ENCODE measurements at regions not wholly inside any gene's neighbourhood (a gene's known extent, or its start where the extent isn't known, plus 50 kb on each side); places are given as distances from the start of the nearest gene placed in this dataset.

DNA sequence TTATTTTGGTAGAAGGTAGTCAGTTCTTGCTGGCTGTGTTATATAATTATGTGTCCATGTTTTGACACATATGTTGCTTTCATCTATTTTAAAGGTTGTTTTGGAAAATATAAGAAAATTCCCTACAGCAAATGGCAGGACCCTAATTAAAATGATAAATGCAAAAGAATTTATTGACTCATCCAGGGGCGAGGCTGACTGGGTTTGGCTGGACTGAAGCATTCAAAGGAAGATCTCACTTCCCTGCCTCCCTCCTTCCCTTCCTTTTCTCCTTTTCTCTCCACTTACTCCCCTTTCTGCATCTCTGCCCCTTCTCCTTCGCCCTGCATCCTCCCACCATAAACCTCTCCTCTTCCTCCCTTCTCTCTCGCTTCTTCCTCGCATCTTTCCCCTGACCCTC lies 129.6 kb downstream of the SNAPC1 start:
- WGBS, 2 donors: 85 to 86% methylated on average over 4 of the region's 4 CpGs
- ATAC-seq (no peak), DNase-seq (no peak), FAIRE-seq (no peak)
- TF ChIP-seq, protein P1, sequence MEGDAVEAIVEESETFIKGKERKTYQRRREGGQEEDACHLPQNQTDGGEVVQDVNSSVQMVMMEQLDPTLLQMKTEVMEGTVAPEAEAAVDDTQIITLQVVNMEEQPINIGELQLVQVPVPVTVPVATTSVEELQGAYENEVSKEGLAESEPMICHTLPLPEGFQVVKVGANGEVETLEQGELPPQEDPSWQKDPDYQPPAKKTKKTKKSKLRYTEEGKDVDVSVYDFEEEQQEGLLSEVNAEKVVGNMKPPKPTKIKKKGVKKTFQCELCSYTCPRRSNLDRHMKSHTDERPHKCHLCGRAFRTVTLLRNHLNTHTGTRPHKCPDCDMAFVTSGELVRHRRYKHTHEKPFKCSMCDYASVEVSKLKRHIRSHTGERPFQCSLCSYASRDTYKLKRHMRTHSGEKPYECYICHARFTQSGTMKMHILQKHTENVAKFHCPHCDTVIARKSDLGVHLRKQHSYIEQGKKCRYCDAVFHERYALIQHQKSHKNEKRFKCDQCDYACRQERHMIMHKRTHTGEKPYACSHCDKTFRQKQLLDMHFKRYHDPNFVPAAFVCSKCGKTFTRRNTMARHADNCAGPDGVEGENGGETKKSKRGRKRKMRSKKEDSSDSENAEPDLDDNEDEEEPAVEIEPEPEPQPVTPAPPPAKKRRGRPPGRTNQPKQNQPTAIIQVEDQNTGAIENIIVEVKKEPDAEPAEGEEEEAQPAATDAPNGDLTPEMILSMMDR (IDR thresholded peaks at IDR 0.05): no peak
- intact Hi-C loops (cut with DNase I): loop anchor here in 2 of 3 donors (10.0 kb wide), 1 partner anchor 233 kb away; no protein-coding TSS in a partner anchor
- no peak overlapping the region for H3K27ac ChIP-seq
- H3K9me3 ChIP-seq: no peaks in the 10 kb centered on the region
- H3K4me1 ChIP-seq: no peaks in the 10 kb centered on the region
- no peak overlapping the region for H3K4me3 ChIP-seq
- H3K27me3 ChIP-seq: no peaks in the 10 kb centered on the region
- no peaks in the 10 kb centered on the region for H3K36me3 ChIP-seq

DNA sequence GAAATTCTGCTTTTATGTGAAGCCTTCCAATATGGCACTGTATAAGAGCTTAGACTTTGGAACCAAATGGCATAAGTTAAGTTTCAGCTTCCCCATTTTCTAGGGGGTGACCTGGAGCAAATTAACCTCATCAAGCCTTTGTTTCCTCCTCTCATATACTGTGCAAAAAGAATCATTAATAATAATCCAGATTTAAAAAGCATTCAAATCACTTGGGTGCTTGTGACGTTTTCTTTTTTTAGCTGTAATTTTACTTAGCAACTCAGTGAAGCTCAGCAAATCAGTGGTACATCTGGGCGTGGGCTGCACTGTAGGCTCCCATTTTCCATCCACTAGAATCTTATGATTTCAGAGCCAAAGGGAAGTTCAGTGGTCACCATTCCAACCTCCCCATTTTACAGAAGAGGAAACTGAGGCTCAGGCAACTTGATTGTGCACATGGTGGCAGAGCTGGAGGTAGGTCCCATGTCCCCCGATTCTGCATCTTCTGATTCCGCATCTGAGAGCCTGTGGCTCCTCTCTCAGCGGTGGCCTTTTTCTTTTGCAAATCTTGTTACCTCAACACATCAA lies 131.2 kb downstream of the SNAPC1 start:
- no peak overlapping the region for H3K4me3 ChIP-seq
- H3K9me3 ChIP-seq: no peaks in the 10 kb centered on the region
- no peak overlapping the region for H3K27ac ChIP-seq
- WGBS, 2 donors: 77 to 88% methylated on average over 5 of the region's 5 CpGs
- FAIRE-seq (no peak), DNase-seq (no peak), ATAC-seq (no peak)
- intact Hi-C loops (cut with DNase I): loop anchor here in 2 of 3 donors (10.0 kb wide), 1 partner anchor 231 kb away; no protein-coding TSS in a partner anchor
- TF ChIP-seq, protein P1 (IDR thresholded peaks at IDR 0.05): no peak
- H3K27me3 ChIP-seq: no peaks in the 10 kb centered on the region
- no peaks in the 10 kb centered on the region for H3K36me3 ChIP-seq
- no peaks in the 10 kb centered on the region for H3K4me1 ChIP-seq

DNA sequence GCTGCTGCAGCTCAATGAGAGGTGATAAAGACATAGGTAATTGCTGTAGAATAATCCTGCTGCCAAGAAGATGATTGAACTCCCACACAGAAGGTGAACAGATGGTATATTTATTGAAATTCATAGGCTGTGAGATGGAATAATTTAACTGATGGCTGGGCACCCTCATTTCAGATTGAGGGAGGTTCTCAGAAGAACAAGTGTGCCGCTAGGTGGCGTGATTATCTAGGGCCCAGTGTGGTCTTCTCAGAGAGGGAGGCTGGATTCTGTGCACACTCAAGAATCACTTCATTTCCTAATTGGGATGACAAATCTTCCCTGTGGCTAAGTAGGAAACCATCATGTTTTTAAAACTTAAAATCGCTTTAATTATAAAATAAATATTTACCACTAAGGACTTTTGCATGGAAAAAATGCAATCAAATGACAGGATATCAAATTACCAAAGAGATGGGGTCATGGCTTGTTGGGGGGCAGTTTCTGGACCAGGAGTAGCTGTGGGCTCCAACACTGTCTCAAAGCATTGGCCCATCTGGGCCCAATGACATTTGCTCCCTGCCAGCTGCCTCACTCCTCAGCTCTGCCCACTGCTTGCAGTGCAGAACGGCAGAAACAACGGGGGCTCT lies 132.3 kb downstream of the SNAPC1 start:
- intact Hi-C loops (cut with DNase I): loop anchor here in 2 of 3 donors (10.0 kb wide), 1 partner anchor 230 kb away; no protein-coding TSS in a partner anchor
- H3K4me3 ChIP-seq: no peak overlapping the region
- no peak overlapping the region for H3K27ac ChIP-seq
- no peak for FAIRE-seq
- TF ChIP-seq, protein P1 (IDR thresholded peaks at IDR 0.05): peak; percentile 27 to 67 (median 54)
- DNase-seq: peak in 5 of 6 donors; percentile 40 to 82 (median 62)
- H3K4me1 ChIP-seq: no peaks in the 10 kb centered on the region
- H3K27me3 ChIP-seq: no peaks in the 10 kb centered on the region
- no peaks in the 10 kb centered on the region for H3K9me3 ChIP-seq
- WGBS, 2 donors: 30 to 39% methylated on average over 5 of the region's 5 CpGs
- ATAC-seq: peak; percentile 53 to 89 (median 86)
- no peaks in the 10 kb centered on the region for H3K36me3 ChIP-seq

DNA sequence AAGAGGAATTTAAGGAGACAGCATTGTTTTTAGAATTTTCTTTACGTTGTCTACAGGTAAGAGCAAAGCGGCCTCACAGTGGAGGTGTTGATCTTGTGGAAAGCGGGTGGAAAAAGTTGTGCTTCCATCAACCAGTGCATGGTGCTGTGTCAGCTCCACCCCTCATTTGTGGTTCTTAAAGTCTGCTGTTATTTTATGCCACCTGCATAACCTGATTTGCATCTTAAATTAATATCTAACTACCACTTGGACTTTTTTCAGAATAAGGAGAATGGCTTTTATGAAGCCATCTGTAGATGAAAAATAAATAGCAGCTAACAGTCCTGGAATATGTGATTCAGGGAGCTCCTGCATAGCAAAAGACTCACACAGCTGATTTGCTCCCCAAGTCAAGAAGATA lies 135.1 kb downstream of the SNAPC1 start:
- Histone ChIP-seq H3K27ac (no peak overlapping the region), H3K4me3 (no peak overlapping the region), H3K36me3 (no peaks in the 10 kb centered on the region), H3K9me3 (no peaks in the 10 kb centered on the region), H3K27me3 (no peaks in the 10 kb centered on the region), H3K4me1 (no peaks in the 10 kb centered on the region)
- FAIRE-seq: no peak
- no peak for ATAC-seq
- TF ChIP-seq, protein P1 (IDR thresholded peaks at IDR 0.05): no peak
- whole genome bisulfite sequencing, 2 donors: 95 to 97% methylated on average over 3 of the region's 3 CpGs
- intact Hi-C loops (cut with DNase I): loop anchor here in 2 of 3 donors (10.0 kb wide), 1 partner anchor 228 kb away; no protein-coding TSS in a partner anchor
- DNase-seq: no peak

DNA sequence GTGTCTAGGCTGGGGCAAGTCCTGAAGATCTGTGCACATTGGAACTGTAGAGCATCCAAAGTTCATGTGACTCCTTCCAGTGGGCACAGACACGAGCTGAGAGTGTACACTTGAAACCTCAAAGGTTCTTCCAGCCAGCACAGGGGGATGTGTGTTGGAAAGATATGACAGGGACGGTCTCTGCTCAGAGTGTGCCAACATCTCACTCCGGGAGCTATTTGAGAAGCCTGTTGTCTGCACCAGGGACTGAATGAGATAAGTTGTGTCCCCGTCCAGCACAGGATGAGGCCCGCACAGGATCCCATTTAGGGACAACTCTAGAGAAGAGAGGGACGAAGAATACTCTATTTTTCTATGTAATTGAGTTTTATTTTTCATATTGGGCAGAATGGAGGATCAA lies 136.3 kb downstream of the SNAPC1 start:
- intact Hi-C loops (cut with DNase I): loop anchor here in 2 of 3 donors (10.0 kb wide), 1 partner anchor 226 kb away; no protein-coding TSS in a partner anchor
- Histone ChIP-seq H3K36me3 (no peaks in the 10 kb centered on the region), H3K27me3 (no peaks in the 10 kb centered on the region), H3K4me1 (no peaks in the 10 kb centered on the region), H3K27ac (no peak overlapping the region), H3K9me3 (no peaks in the 10 kb centered on the region), H3K4me3 (no peak overlapping the region)
- FAIRE-seq: no peak
- TF ChIP-seq, protein P1 (IDR thresholded peaks at IDR 0.05): no peak
- ATAC-seq: no peak
- no peak for DNase-seq
- 75 to 82% methylated on average over 6 of the region's 6 CpGs for WGBS, 2 donors
